ENCODE measurements at regions not wholly inside any gene's neighbourhood (a gene's known extent, or its start where the extent isn't known, plus 50 kb on each side); places are given as distances from the start of the nearest gene placed in this dataset.

DNA sequence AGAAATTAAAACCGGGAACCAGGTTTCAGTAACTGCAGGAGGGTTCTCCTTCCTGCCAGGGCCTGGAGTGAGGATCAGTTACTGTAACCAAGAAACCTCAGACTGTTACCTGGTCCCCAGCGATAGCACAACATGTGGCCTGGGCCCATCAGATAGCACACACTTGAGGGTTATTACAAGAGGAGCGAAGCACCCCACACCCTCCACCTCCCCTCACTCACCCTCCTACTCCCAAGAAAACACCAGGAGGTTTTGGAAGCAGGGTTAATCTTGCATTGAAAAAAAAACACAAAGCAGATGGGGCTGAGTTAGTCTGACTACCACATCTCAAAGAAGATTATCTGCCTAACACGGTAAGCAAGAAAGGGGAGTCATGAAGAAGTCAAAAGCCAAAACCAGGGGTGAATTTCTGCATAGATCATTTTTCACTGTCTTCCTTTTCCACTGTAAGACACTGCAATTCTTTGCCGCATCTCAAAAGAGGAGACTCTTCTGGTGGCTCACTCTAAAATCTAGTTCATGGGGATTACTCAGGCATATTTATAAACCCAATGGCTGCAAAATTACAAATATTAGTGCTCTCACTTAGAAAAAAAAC is 75.9 kb upstream of the DOCK9 start:
- no peak for DNase-seq
- Histone ChIP-seq H3K27ac (ENCODE audit: low read length) (no peak overlapping the region), H3K4me1 (ENCODE audit: control insufficient read depth, insufficient read depth, low read length) (peaks cover 2% of the 10 kb centered on the region), H3K9me3 (ENCODE audit: control insufficient read depth, low read depth, low read length) (no peaks in the 10 kb centered on the region), H3K36me3 (ENCODE audit: control insufficient read depth, insufficient read depth, low read length) (no peaks in the 10 kb centered on the region), H3K4me3 (ENCODE audit: low read length) (no peak overlapping the region), H3K27me3 (ENCODE audit: control insufficient read depth, insufficient read depth, low read length) (no peaks in the 10 kb centered on the region)
- 86% methylated on average over 2 of the region's 5 CpGs for WGBS (ENCODE audit: insufficient coverage, low lambda C conversion rate)

DNA sequence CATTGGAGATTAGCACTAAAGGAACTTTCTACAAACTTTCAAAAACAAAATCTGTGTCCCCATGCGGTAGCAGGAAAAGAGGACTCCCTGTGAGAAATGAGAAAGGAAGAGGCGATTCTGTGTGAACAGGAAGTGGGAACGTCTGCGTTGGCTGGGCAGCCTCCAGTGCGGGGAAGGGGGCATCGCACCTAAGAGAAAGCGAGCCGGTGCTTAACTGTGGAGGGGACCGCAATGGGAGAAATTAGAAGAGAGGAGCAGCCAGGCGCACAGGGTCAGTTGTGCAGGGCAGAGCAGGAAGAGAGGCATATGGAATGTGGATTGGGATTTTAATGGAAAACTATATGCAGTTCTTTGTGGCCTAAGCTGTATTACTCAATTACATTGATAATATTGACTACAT is 77.4 kb upstream of the DOCK9 start:
- no peak overlapping the region for H3K27ac ChIP-seq (ENCODE audit: low read length)
- H3K27me3 ChIP-seq (ENCODE audit: control insufficient read depth, insufficient read depth, low read length), result no peaks in the 10 kb centered on the region
- H3K36me3 ChIP-seq (ENCODE audit: control insufficient read depth, insufficient read depth, low read length), result no peaks in the 10 kb centered on the region
- H3K4me1 ChIP-seq (ENCODE audit: control insufficient read depth, insufficient read depth, low read length), result peaks cover 2% of the 10 kb centered on the region
- DNase-seq, result no peak
- no peak overlapping the region for H3K4me3 ChIP-seq (ENCODE audit: low read length)
- H3K9me3 ChIP-seq (ENCODE audit: control insufficient read depth, low read depth, low read length), result no peaks in the 10 kb centered on the region
- 85% methylated on average over 8 of the region's 10 CpGs for WGBS (ENCODE audit: insufficient coverage, low lambda C conversion rate)

DNA sequence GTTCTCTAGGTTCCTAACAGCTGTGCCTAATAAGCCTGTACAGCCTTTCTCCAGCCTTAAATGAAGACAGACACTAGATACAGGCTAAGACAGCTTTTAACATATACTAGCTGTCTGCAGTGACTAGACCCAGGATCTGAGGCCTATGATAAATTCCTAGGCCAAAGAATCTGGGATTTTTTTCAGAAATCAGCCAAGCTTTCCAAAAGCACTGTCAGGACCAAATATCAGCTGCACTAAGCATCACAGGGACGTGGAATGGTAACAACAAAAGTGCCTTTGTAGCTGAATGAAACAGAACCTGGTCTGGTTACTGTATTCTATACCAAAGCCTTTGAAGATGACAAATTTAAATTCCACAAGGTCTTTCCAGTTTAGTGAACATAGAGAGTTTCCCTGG is 77.9 kb upstream of the DOCK9 start:
- Histone ChIP-seq H3K9me3 (ENCODE audit: control insufficient read depth, low read depth, low read length) (no peaks in the 10 kb centered on the region), H3K36me3 (ENCODE audit: control insufficient read depth, insufficient read depth, low read length) (no peaks in the 10 kb centered on the region), H3K4me1 (ENCODE audit: control insufficient read depth, insufficient read depth, low read length) (peaks cover 2% of the 10 kb centered on the region), H3K27ac (ENCODE audit: low read length) (no peak overlapping the region), H3K27me3 (ENCODE audit: control insufficient read depth, insufficient read depth, low read length) (no peaks in the 10 kb centered on the region), H3K4me3 (ENCODE audit: low read length) (no peak overlapping the region)
- no CpG with 5 or more reads among the region's 1 CpG for WGBS (ENCODE audit: insufficient coverage, low lambda C conversion rate)
- no peak for DNase-seq

DNA sequence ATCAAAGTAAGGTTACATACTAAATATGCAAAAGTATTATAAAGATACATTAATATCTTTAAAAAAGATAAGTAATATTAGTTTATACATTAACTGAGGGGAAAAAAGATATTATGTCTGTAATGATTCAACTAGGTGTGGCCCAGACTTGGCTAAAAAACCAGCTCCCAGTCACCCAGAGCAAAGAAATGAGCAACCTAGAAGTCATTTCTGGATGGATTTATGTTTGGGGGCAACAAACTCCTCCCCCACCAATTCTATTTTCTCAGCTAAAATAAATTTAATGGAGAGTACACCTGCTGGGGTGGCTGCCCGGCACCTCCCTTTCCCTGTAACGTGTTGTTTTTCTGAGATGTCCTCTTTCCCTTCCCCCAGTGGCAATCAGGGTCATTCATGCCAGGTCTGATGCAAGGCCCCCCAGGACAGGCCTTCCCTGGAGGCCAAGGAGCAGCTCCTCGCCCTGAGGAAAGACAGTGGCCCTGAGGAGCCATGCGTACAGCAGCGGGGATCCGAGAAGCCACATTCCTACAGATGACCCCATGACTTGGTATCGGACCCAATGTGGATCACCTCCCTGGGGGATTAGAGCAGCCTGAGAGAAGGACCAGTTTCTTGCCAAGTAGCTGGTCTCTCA is 78.6 kb upstream of the DOCK9 start:
- DNase-seq, result no peak
- Histone ChIP-seq H3K4me3 (ENCODE audit: low read length) (no peak overlapping the region), H3K36me3 (ENCODE audit: control insufficient read depth, insufficient read depth, low read length) (no peaks in the 10 kb centered on the region), H3K27me3 (ENCODE audit: control insufficient read depth, insufficient read depth, low read length) (no peaks in the 10 kb centered on the region), H3K27ac (ENCODE audit: low read length) (no peak overlapping the region), H3K9me3 (ENCODE audit: control insufficient read depth, low read depth, low read length) (no peaks in the 10 kb centered on the region), H3K4me1 (ENCODE audit: control insufficient read depth, insufficient read depth, low read length) (peaks cover 2% of the 10 kb centered on the region)
- WGBS (ENCODE audit: insufficient coverage, low lambda C conversion rate), result no CpG with 5 or more reads among the region's 7 CpGs

DNA sequence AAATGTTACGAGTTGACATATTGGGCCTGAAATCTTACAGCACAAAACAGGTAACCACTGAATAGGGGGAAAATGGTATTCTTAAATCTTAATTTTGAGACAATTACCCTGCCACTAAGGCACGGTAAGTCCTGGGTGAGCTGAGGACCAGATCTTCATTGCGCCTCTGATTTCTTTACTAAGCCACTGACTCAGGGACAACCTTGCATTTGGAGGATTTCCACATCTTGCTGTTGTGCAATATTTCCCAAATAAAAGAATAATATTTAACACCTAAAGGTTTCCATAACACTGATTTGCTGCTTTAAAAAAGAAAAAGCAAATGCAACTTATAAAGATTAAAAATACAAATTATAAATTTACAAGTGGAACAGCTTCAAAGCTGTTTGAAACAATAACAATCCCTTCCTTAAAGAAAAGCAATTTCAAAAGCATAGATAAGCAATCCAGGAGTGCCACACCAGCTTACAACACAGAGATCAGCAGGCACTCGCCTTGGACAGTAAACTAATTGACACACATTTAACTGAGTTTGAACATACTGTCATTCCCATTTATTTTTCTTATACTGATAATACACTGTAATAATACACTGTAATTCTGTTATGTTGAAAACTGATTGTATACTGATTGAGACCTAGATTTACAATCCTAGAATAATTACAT is 79.6 kb upstream of the DOCK9 start:
- Histone ChIP-seq H3K4me1 (ENCODE audit: control insufficient read depth, insufficient read depth, low read length) (peaks cover 2% of the 10 kb centered on the region), H3K27ac (ENCODE audit: low read length) (no peak overlapping the region), H3K36me3 (ENCODE audit: control insufficient read depth, insufficient read depth, low read length) (no peaks in the 10 kb centered on the region), H3K9me3 (ENCODE audit: control insufficient read depth, low read depth, low read length) (no peaks in the 10 kb centered on the region), H3K27me3 (ENCODE audit: control insufficient read depth, insufficient read depth, low read length) (no peaks in the 10 kb centered on the region), H3K4me3 (ENCODE audit: low read length) (no peak overlapping the region)
- peak in 1 of 2 donors; percentile 32 for DNase-seq
- 90% methylated on average over 2 of the region's 4 CpGs for WGBS (ENCODE audit: insufficient coverage, low lambda C conversion rate)

DNA sequence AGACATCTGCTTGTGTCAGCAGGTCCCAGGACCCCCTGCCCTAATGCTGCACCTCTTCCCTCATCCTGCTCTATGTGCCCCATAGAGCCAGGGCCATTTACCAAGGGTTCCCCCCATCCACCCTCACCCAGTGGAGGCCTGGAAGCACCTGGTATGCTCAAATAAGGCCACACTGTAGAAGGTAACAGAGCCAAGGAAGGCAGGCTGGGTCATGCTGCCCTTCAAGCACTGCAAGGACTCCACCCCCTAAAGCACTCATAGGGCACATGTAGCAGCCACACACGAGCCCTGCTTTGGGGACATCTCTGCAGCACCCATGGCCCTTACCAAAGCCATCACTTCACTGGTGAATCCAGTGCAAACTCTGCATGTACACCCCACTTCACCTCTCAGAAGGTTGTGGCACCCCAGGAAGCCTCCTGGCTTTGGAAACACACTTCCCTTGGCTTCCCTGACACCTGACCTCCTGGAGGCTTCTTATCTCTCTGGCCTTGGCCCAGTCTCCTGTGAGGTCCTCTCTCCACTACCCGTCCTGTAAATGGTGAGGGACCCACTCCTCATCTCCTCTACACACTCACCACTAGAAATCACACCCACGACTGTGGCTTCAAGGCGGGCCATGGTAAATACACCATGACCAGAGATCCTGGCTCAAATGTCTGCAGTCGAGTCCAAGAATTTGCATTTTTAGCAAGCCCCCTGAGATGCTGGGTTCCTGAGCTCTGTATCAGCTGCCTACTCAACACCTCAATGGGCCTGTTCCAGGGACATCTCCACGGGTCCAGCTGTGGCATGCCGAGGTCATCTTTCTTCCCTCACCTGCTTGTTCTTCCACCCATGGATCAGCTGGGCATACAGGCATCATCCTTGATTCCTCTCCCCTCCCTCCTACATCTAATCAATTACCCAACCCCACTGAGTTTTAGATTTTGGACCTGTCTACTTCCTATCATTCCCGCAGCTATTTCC is 80.9 kb upstream of the DOCK9 start:
- Histone ChIP-seq H3K9me3 (ENCODE audit: control insufficient read depth, low read depth, low read length) (no peaks in the 10 kb centered on the region), H3K4me1 (ENCODE audit: control insufficient read depth, insufficient read depth, low read length) (peaks cover 2% of the 10 kb centered on the region), H3K36me3 (ENCODE audit: control insufficient read depth, insufficient read depth, low read length) (no peaks in the 10 kb centered on the region), H3K4me3 (ENCODE audit: low read length) (no peak overlapping the region), H3K27me3 (ENCODE audit: control insufficient read depth, insufficient read depth, low read length) (no peaks in the 10 kb centered on the region), H3K27ac (ENCODE audit: low read length) (no peak overlapping the region)
- no CpG with 5 or more reads among the region's 8 CpGs for WGBS (ENCODE audit: insufficient coverage, low lambda C conversion rate)
- DNase-seq, result no peak

DNA sequence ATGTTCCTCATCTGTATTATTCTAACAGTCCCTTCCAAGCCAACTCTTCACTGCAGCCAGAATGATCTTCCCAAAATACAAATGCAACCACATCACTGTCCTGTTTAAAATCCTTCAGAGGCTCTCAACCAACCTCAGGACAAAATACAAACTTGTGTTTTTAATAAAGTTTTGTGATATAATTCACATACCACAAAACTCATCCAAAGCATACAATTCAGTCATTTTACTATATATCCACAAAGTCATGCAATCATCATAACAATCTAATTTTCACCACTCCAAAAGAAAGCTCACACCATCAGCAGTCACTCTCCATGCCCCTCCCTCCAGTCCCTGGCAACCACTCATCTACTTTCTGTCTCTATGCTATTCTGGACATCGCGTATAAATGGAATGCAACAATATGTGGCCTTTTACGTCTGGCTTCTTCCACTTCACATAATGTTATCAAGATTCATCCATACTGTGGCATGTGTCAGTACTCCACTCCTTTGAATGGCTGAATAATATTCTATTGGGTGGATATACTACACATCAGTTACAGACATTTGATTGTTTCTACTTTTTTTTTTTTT is 81.7 kb upstream of the DOCK9 start:
- H3K4me1 ChIP-seq (ENCODE audit: control insufficient read depth, insufficient read depth, low read length), result peaks cover 2% of the 10 kb centered on the region
- no peaks in the 10 kb centered on the region for H3K36me3 ChIP-seq (ENCODE audit: control insufficient read depth, insufficient read depth, low read length)
- no peaks in the 10 kb centered on the region for H3K27me3 ChIP-seq (ENCODE audit: control insufficient read depth, insufficient read depth, low read length)
- no peak overlapping the region for H3K4me3 ChIP-seq (ENCODE audit: low read length)
- H3K27ac ChIP-seq (ENCODE audit: low read length), result no peak overlapping the region
- no peak for DNase-seq
- no CpG with 5 or more reads among the region's 3 CpGs for WGBS (ENCODE audit: insufficient coverage, low lambda C conversion rate)
- no peaks in the 10 kb centered on the region for H3K9me3 ChIP-seq (ENCODE audit: control insufficient read depth, low read depth, low read length)

DNA sequence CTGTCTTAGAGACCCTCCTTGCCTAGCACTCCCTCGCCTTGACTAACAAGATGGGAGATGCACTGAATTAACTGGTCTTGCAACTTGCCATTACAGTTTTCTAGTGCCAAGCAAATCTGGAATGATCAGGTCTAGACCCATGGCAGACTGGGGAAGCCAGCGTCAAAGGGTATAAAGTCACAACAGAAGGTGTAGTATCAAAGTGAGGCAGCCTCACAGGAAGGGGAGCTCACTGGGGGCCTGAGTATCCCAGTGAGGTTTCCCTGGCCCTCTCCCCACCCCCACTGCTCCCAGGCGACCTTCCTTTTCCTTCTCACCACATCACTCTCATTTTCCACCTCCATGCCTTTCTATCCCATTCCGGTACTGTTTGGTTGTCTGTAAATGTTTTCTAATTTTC is 83.5 kb upstream of the DOCK9 start:
- Histone ChIP-seq H3K4me1 (ENCODE audit: control insufficient read depth, insufficient read depth, low read length) (peaks cover 2% of the 10 kb centered on the region), H3K36me3 (ENCODE audit: control insufficient read depth, insufficient read depth, low read length) (no peaks in the 10 kb centered on the region), H3K4me3 (ENCODE audit: low read length) (no peak overlapping the region), H3K9me3 (ENCODE audit: control insufficient read depth, low read depth, low read length) (no peaks in the 10 kb centered on the region), H3K27me3 (ENCODE audit: control insufficient read depth, insufficient read depth, low read length) (no peaks in the 10 kb centered on the region), H3K27ac (ENCODE audit: low read length) (no peak overlapping the region)
- no peak for DNase-seq
- 100% methylated on average over 1 of the region's 4 CpGs for WGBS (ENCODE audit: insufficient coverage, low lambda C conversion rate)

DNA sequence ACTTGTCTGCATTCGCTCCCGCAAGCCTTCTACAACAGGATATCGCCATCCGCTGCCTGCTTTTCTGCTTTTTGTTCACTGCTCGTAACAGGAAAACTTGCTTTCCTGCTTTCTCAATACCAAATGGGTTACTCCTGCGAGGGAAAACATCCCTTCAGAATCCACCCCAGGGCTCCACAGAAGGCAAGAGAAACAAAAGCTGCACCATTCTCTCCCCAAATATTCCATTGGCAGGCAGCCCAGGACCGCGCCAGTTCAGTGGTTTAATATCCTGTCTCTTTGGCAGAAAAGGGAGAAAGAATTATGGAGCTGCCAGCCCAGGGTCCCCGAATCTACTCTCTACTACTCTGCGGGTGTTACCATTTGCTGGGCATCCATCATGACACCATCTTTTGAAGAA is 84.7 kb upstream of the DOCK9 start:
- H3K4me1 ChIP-seq (ENCODE audit: control insufficient read depth, insufficient read depth, low read length), result no peaks in the 10 kb centered on the region
- H3K9me3 ChIP-seq (ENCODE audit: control insufficient read depth, low read depth, low read length), result no peaks in the 10 kb centered on the region
- DNase-seq, result no peak
- H3K36me3 ChIP-seq (ENCODE audit: control insufficient read depth, insufficient read depth, low read length), result no peaks in the 10 kb centered on the region
- no peak overlapping the region for H3K4me3 ChIP-seq (ENCODE audit: low read length)
- 80% methylated on average over 2 of the region's 10 CpGs for WGBS (ENCODE audit: insufficient coverage, low lambda C conversion rate)
- peak overlapping the region; percentile 29 for H3K27ac ChIP-seq (ENCODE audit: low read length)
- no peaks in the 10 kb centered on the region for H3K27me3 ChIP-seq (ENCODE audit: control insufficient read depth, insufficient read depth, low read length)

DNA sequence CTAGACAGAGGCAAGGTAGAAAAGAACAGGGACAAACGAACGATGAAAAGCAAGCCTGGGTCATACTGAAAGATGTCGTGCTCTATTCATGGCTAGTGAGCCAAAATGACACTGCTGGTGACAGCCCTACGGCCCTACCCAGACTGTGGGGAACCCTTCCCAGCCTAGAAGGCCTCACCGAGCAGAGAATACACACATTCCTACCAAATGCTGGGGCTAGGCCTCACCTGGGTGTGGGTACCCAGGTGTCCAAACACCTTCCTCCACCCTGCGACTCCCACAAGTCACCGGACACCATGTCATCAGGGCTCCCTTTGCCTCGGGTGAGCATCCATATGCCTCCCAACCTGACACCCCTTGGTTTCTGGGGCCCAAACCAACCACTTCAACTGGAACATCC is 85.3 kb upstream of the DOCK9 start:
- Histone ChIP-seq H3K36me3 (ENCODE audit: control insufficient read depth, insufficient read depth, low read length) (no peaks in the 10 kb centered on the region), H3K4me3 (ENCODE audit: low read length) (no peak overlapping the region), H3K27ac (ENCODE audit: low read length) (peak overlapping the region; percentile 29), H3K9me3 (ENCODE audit: control insufficient read depth, low read depth, low read length) (no peaks in the 10 kb centered on the region), H3K27me3 (ENCODE audit: control insufficient read depth, insufficient read depth, low read length) (no peaks in the 10 kb centered on the region), H3K4me1 (ENCODE audit: control insufficient read depth, insufficient read depth, low read length) (no peaks in the 10 kb centered on the region)
- no peak for DNase-seq
- 83% methylated on average over 2 of the region's 8 CpGs for WGBS (ENCODE audit: insufficient coverage, low lambda C conversion rate)
